A549 (cell line): ENCODE measurements at regions not wholly inside any gene's neighbourhood (a gene's known extent, or its start where the extent isn't known, plus 50 kb on each side); places are given as distances from the start of the nearest gene placed in this dataset.

Experiments used
- ATAC-seq, 2 experiments: fragments of 200-7000 bp in 1 of 2; fragments of >200 bp in 1 of 2; cut with Nextera tagmentation in 1 of 2; cut with Tn5 transposase in 1 of 2; 3 replicates each; pipeline versions ENCODE4 v1.8.0 to v1.9.1; 2018 to 2020; ENCODE audit warnings: mild to moderate bottlenecking in 1 of 2, moderate library complexity in 1 of 2
- CTCF ChIA-PET: fragments of 300-600 bp; sonication (Branson Sonifier 250); formaldehyde crosslinking; extraction: SDS; loops from one replicate; lab custom pipeline; 2021; ENCODE audit warnings: antibody characterized with exemption, inconsistent platforms; lab: Yijun Ruan, JAX
- POLR2A ChIA-PET: fragments of 350-600 bp; formaldehyde crosslinking; extraction: SDS; loops from one replicate; lab custom pipeline; 2021; ENCODE audit warnings: antibody characterized with exemption, inconsistent platforms; lab: Yijun Ruan, JAX
- DNase-seq, 2 experiments: peaks; one replicate each; pipeline versions ENCODE4 v3.0.0 to v3.0.0-alpha.2; 2011 to 2016; ENCODE audit warnings: low read depth in 1 of 2, low spot score in 1 of 2
- FAIRE-seq: peaks from 2 replicates; lab custom pipeline; 2011; peaks lifted over from hg19 to GRCh38; lab: Jason Lieb, UNC
- H3K27ac ChIP-seq, 2 experiments: fragments of >200 bp; sonication (Bioruptor Twin); formaldehyde crosslinking; 3 replicates each; pipeline ENCODE4 v1.5.1; 2016 to 2017
- H3K4me1 ChIP-seq: fragments of >200 bp; sonication (Bioruptor Twin); formaldehyde crosslinking; 3 replicates; pipeline ENCODE4 v1.6.1; 2016
- H3K4me2 ChIP-seq: fragments of >200 bp; sonication (Bioruptor Twin); formaldehyde crosslinking; 3 replicates; pipeline ENCODE4 v1.6.1; 2016
- H3K4me3 ChIP-seq: fragments of >200 bp; sonication (Bioruptor Twin); formaldehyde crosslinking; 3 replicates; pipeline ENCODE4 v1.5.1; 2016
- H3K9me3 ChIP-seq: fragments of >200 bp; sonication (Bioruptor Twin); formaldehyde crosslinking; 3 replicates; pipeline ENCODE4 v1.6.1; 2016
- BHLHE40 ChIP-seq: IDR thresholded peaks from 2 replicates; pipeline ENCODE4 v1.6.1; 2012; ENCODE audit warnings: low read depth, low read length, inconsistent platforms
- CBX2 ChIP-seq: fragments of 200-600 bp; sonication (generic); IDR thresholded peaks from 2 replicates; pipeline ENCODE4 v1.6.1; 2016; ENCODE audit warnings: low read depth, mild to moderate bottlenecking, borderline replicate concordance
- CBX8 ChIP-seq: fragments of 200-600 bp; sonication (generic); IDR thresholded peaks from 2 replicates; pipeline ENCODE4 v1.6.1; 2016
- CEBPB ChIP-seq, 2 experiments: fragments of >200 bp in 1 of 2; sonication (Bioruptor Twin) in 1 of 2; formaldehyde crosslinking in 1 of 2; IDR thresholded peaks; 2 replicates each; pipeline ENCODE4 v1.6.1; 2012 to 2016
- E2F6 ChIP-seq: IDR thresholded peaks from 2 replicates; pipeline ENCODE4 v1.6.1; 2012; ENCODE audit warnings: low read depth, borderline replicate concordance
- FOSL2 ChIP-seq, 2 experiments: fragments of 450-650 bp in 1 of 2; fragments of >200 bp in 1 of 2; sonication (Bioruptor Twin) in 1 of 2; formaldehyde crosslinking; IDR thresholded peaks; 2 replicates each; pipeline versions ENCODE4 v1.5.0 to v1.6.1; 2016 to 2020; ENCODE audit warnings: mild to moderate bottlenecking in 1 of 2, moderate library complexity in 1 of 2
- HEYL ChIP-seq: fragments of 250-450 bp; sonication (Bioruptor Pico); IDR thresholded peaks from 2 replicates; pipeline ENCODE4 v1.8.0; 2021; ENCODE audit warnings: mild to moderate bottlenecking, moderate library complexity
- HMGXB4 ChIP-seq: fragments of 250-450 bp; sonication (Bioruptor Pico); IDR thresholded peaks from 2 replicates; pipeline ENCODE4 v1.5.0; 2021; ENCODE audit warnings: mild to moderate bottlenecking, moderate library complexity, borderline replicate concordance
- KDM1A ChIP-seq: fragments of 200-600 bp; sonication (generic); IDR thresholded peaks from 2 replicates; pipeline ENCODE4 v1.6.1; 2016; ENCODE audit warnings: low read depth, mild to moderate bottlenecking
- KDM5A ChIP-seq: fragments of 200-600 bp; sonication (generic); IDR thresholded peaks from 2 replicates; pipeline ENCODE4 v1.6.1; 2016; ENCODE audit warnings: antibody characterized with exemption, mild to moderate bottlenecking
- MAFK ChIP-seq: fragments of 450-650 bp; IDR thresholded peaks from 2 replicates; pipeline ENCODE4 v1.6.1; 2014; ENCODE audit not compliant: partially characterized antibody
- NPAS2 ChIP-seq: fragments of 250-450 bp; sonication (Bioruptor Pico); IDR thresholded peaks from 2 replicates; pipeline ENCODE4 v1.8.0; 2022; ENCODE audit warnings: mild to moderate bottlenecking, moderate library complexity, borderline replicate concordance
- NR3C1 ChIP-seq: fragments of >200 bp; sonication (Bioruptor Twin); formaldehyde crosslinking; IDR thresholded peaks from 3 replicates; pipeline ENCODE4 v1.6.1; 2017
- POLR2AphosphoS2 ChIP-seq: conservative IDR thresholded peaks from 2 replicates; pipeline ENCODE4 v1.6.1; 2012; ENCODE audit warnings: low read length, improper control_type of control experiment, inconsistent platforms
- SREBF2 ChIP-seq: fragments of 450-650 bp; IDR thresholded peaks from 2 replicates; pipeline ENCODE4 v1.6.1; 2014; ENCODE audit warnings: mild to moderate bottlenecking, moderate library complexity
- ZFP36 ChIP-seq: fragments of 450-650 bp; IDR thresholded peaks from 2 replicates; pipeline ENCODE4 v1.6.1; 2014; ENCODE audit warnings: borderline replicate concordance; ENCODE audit not compliant: partially characterized antibody
- ZNF302 ChIP-seq: fragments of 250-450 bp; sonication (Bioruptor Pico); IDR thresholded peaks from 2 replicates; pipeline ENCODE4 v1.9.0; 2021; ENCODE audit warnings: inconsistent platforms, mild to moderate bottlenecking, moderate library complexity
- WGBS: methylation state at CpG from one replicate; pipeline ENCODE4 v1.1.6; 2017; ENCODE audit errors: missing lambda C conversion rate; 5-methylcytosine and 5-hydroxymethylcytosine counted together
- TF ChIP-seq, protein P1 (sequence below): fragments of >200 bp; sonication (Bioruptor Twin); formaldehyde crosslinking; IDR thresholded peaks from 3 replicates; pipeline ENCODE4 v1.5.1; 2016
- TF ChIP-seq, protein P2 (sequence below): fragments of 450-650 bp; IDR thresholded peaks from 2 replicates; pipeline ENCODE4 v1.6.1; 2014; ENCODE audit warnings: antibody characterized with exemption

GRCh38 chr1:199959775-199960110 is 67.8 kb upstream of the NR5A2 start:
- no peaks in the 10 kb centered on the region for H3K4me1 ChIP-seq
- H3K4me3 ChIP-seq, result no peak overlapping the region
- ChIA-PET CTCF (interaction anchor here (0.6 to 2.2 kb wide), 2 partner anchors 11 to 275 kb away, joined by 3 to 5 read pairs; no protein-coding TSS in a partner anchor), POLR2A (no interaction called here)
- H3K4me2 ChIP-seq, result no peak overlapping the region
- ATAC-seq, result no peak
- no peak for TF ChIP-seq HEYL
- no peak for TF ChIP-seq ZNF302 (CRISPR knock-in tag)
- TF ChIP-seq CBX2, result no peak
- TF ChIP-seq, protein P1, sequence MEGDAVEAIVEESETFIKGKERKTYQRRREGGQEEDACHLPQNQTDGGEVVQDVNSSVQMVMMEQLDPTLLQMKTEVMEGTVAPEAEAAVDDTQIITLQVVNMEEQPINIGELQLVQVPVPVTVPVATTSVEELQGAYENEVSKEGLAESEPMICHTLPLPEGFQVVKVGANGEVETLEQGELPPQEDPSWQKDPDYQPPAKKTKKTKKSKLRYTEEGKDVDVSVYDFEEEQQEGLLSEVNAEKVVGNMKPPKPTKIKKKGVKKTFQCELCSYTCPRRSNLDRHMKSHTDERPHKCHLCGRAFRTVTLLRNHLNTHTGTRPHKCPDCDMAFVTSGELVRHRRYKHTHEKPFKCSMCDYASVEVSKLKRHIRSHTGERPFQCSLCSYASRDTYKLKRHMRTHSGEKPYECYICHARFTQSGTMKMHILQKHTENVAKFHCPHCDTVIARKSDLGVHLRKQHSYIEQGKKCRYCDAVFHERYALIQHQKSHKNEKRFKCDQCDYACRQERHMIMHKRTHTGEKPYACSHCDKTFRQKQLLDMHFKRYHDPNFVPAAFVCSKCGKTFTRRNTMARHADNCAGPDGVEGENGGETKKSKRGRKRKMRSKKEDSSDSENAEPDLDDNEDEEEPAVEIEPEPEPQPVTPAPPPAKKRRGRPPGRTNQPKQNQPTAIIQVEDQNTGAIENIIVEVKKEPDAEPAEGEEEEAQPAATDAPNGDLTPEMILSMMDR, result no peak
- TF ChIP-seq, protein P2, sequence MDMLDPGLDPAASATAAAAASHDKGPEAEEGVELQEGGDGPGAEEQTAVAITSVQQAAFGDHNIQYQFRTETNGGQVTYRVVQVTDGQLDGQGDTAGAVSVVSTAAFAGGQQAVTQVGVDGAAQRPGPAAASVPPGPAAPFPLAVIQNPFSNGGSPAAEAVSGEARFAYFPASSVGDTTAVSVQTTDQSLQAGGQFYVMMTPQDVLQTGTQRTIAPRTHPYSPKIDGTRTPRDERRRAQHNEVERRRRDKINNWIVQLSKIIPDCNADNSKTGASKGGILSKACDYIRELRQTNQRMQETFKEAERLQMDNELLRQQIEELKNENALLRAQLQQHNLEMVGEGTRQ, result no peak
- TF ChIP-seq CBX8, result no peak
- no peak for TF ChIP-seq MAFK
- TF ChIP-seq SREBF2, result no peak
- no peak for TF ChIP-seq BHLHE40
- no peak for TF ChIP-seq KDM5A
- no peak for TF ChIP-seq NPAS2 (CRISPR knock-in tag)
- TF ChIP-seq NR3C1, result no peak
- TF ChIP-seq CEBPB (IDR thresholded peaks at IDR 0.05), result no peak
- TF ChIP-seq HMGXB4, result no peak
- no peak for TF ChIP-seq ZFP36
- no peak for TF ChIP-seq KDM1A
- TF ChIP-seq E2F6, result no peak
- TF ChIP-seq, all 56 proteins: peak for 0
- Histone ChIP-seq H3K9me3 (0 out of 3 replicates have a peak, but pooled peaks cover 3% of the 10 kb centered on the region), H3K27ac (no peak overlapping the region)
- DNase-seq (no peak), FAIRE-seq (no peak)
- WGBS, result 100% methylated on average over 3 of the region's 19 CpGs

- Histone ChIP-seq H3K9me3 (no peaks in the 10 kb centered on the region), H3K27ac (no peak overlapping the region), H3K4me3 (no peak overlapping the region), H3K4me1 (no peaks in the 10 kb centered on the region), H3K4me2 (no peak overlapping the region)
- ChIA-PET CTCF (no interaction called here), POLR2A (no interaction called here)
- no peak for ATAC-seq
- WGBS, result 92% methylated on average over 1 of the region's 1 CpG
- FAIRE-seq, result no peak
- DNase-seq, result no peak
- TF ChIP-seq POLR2AphosphoS2 (no peak), FOSL2 (IDR thresholded peaks at IDR 0.05) (no peak), FOSL2 (CRISPR knock-in tag; IDR thresholded peaks at IDR 0.05) (no peak), NPAS2 (CRISPR knock-in tag) (no peak), MAFK (no peak), CBX2 (no peak)
Observed at GRCh38 chr1:199970125-199970524, 57.4 kb upstream of the NR5A2 start.
